Breast epithelium (tissue), 3 donors: ENCODE measurements at regions not wholly inside any gene's neighbourhood (a gene's known extent, or its start where the extent isn't known, plus 50 kb on each side); places are given as distances from the start of the nearest gene placed in this dataset.

Experiments used
- CTCF ChIP-seq, 3 donors: fragments of 450-650 bp; IDR thresholded peaks; one replicate each; pipeline ENCODE4 v1.5.1; 2016 to 2017; ENCODE audit warnings: antibody characterized with exemption in 3 of 3, mild to moderate bottlenecking in 3 of 3, moderate library complexity in 3 of 3
- POLR2A ChIP-seq: fragments of 450-650 bp; IDR thresholded peaks from one replicate; pipeline ENCODE4 v1.6.1; 2016; ENCODE audit warnings: antibody characterized with exemption, mild to moderate bottlenecking, moderate library complexity
- POLR2AphosphoS5 ChIP-seq, 3 donors: sonication (generic); formaldehyde crosslinking; IDR thresholded peaks; one replicate each; pipeline ENCODE4 v1.6.1; 2017; ENCODE audit warnings: antibody characterized with exemption in 3 of 3

- TF ChIP-seq CTCF (IDR thresholded peaks at IDR 0.05), result no peak
- no peak for TF ChIP-seq POLR2AphosphoS5 (IDR thresholded peaks at IDR 0.05)
- no peak for TF ChIP-seq POLR2A
These were observed 870.8 kb upstream of the ID2 start for GRCh38 chr2:7811073-7811472.
